Neural progenitor cell (in vitro differentiated cells): ENCODE measurements at regions not wholly inside any gene's neighbourhood (a gene's known extent, or its start where the extent isn't known, plus 50 kb on each side); places are given as distances from the start of the nearest gene placed in this dataset.

Source experiments
- DNase-seq: peaks from one replicate; pipeline ENCODE4 v3.0.0-alpha.2; 2016; ENCODE audit warnings: low spot score
- H2AFZ ChIP-seq: fragments of 200-600 bp; sonication (generic); replicated peaks from 2 replicates; pipeline ENCODE4 v1.6.1; 2016; ENCODE audit warnings: antibody characterized with exemption
- H3F3A ChIP-seq: fragments of 200-600 bp; sonication (generic); 2 replicates; pipeline ENCODE4 v1.6.1; 2016; ENCODE audit warnings: antibody characterized with exemption, low read depth
- H3K27ac ChIP-seq: fragments of 200-600 bp; sonication (generic); 2 replicates; pipeline ENCODE4 v1.5.1; 2016; ENCODE audit warnings: mild to moderate bottlenecking
- H3K27me3 ChIP-seq: fragments of 200-600 bp; sonication (generic); 2 replicates; pipeline ENCODE4 v1.6.1; 2016; ENCODE audit warnings: mild to moderate bottlenecking, moderate library complexity
- H3K36me3 ChIP-seq: fragments of 200-600 bp; sonication (generic); 2 replicates; pipeline ENCODE4 v1.5.1; 2016
- H3K4me1 ChIP-seq: fragments of 200-600 bp; sonication (generic); 2 replicates; pipeline ENCODE4 v1.6.1; 2016; ENCODE audit warnings: mixed run types
- H3K4me2 ChIP-seq: fragments of 200-600 bp; sonication (generic); 2 replicates; pipeline ENCODE4 v1.6.1; 2016
- H3K4me3 ChIP-seq: fragments of 200-600 bp; sonication (generic); 2 replicates; pipeline ENCODE4 v1.5.1; 2016
- H3K79me2 ChIP-seq: fragments of 200-600 bp; sonication (generic); 2 replicates; pipeline ENCODE4 v1.6.1; 2016; ENCODE audit warnings: low read depth
- H3K9ac ChIP-seq: fragments of 200-600 bp; sonication (generic); 2 replicates; pipeline ENCODE4 v1.6.1; 2016
- H3K9me3 ChIP-seq: fragments of 200-600 bp; sonication (generic); 2 replicates; pipeline ENCODE4 v1.5.1; 2016; ENCODE audit warnings: low read depth
- H4K20me1 ChIP-seq: fragments of 200-600 bp; sonication (generic); 2 replicates; pipeline ENCODE4 v1.6.1; 2016; ENCODE audit warnings: low read depth
- H3K27ac Mint-ChIP-seq: 3 replicates; pipeline ENCODE4 v1.8.0; 2021; ENCODE audit warnings: mixed read lengths
- H3K27me3 Mint-ChIP-seq: 2 replicates; pipeline ENCODE4 v1.8.0; 2022; ENCODE audit warnings: low read depth, mild to moderate bottlenecking, inconsistent platforms, moderate library complexity, mixed read lengths; ENCODE audit not compliant: insufficient read depth
- H3K36me3 Mint-ChIP-seq: 3 replicates; pipeline ENCODE4 v1.8.0; 2021; ENCODE audit warnings: mixed read lengths
- H3K4me1 Mint-ChIP-seq: 3 replicates; pipeline ENCODE4 v1.8.0; 2021; ENCODE audit warnings: mixed read lengths
- H3K4me3 Mint-ChIP-seq: 3 replicates; pipeline ENCODE4 v1.8.0; 2021; ENCODE audit warnings: mild to moderate bottlenecking, moderate library complexity, mixed read lengths
- H3K9me3 Mint-ChIP-seq: 3 replicates; pipeline ENCODE4 v1.8.0; 2020; ENCODE audit warnings: mixed read lengths
- CTCF ChIP-seq: fragments of 200-600 bp; sonication (generic); IDR thresholded peaks from 2 replicates; pipeline ENCODE4 v1.5.1; 2017; ENCODE audit warnings: antibody characterized with exemption, mild to moderate bottlenecking
- EZH2 ChIP-seq: fragments of 200-600 bp; sonication (generic); IDR thresholded peaks from 2 replicates; pipeline ENCODE4 v1.6.1; 2017; ENCODE audit warnings: antibody characterized with exemption, mild to moderate bottlenecking, moderate library complexity
- EZH2phosphoT487 ChIP-seq: fragments of 200-600 bp; sonication (generic); IDR thresholded peaks from 2 replicates; pipeline ENCODE4 v1.6.1; 2017; ENCODE audit warnings: antibody characterized with exemption

GRCh38 chr5:53178830-53179229, 69.3 kb upstream of the MOCS2 start:
- H3K27ac Mint-ChIP-seq: no peak overlapping the region
- H3K4me3 Mint-ChIP-seq: no peak overlapping the region
- H3K4me1 Mint-ChIP-seq: no peaks in the 10 kb centered on the region
- H3K9ac ChIP-seq: no peak overlapping the region
- H3K4me2 ChIP-seq: no peak overlapping the region
- H3K27me3 ChIP-seq: no peaks in the 10 kb centered on the region
- no peak overlapping the region for H3K4me3 ChIP-seq
- H3K9me3 Mint-ChIP-seq: peaks cover 3% of the 10 kb centered on the region
- no peaks in the 10 kb centered on the region for H3K36me3 ChIP-seq
- no peaks in the 10 kb centered on the region for H4K20me1 ChIP-seq
- H3K27ac ChIP-seq: no peak overlapping the region
- H3K27me3 Mint-ChIP-seq: no peaks in the 10 kb centered on the region
- no peak for DNase-seq
- H3K9me3 ChIP-seq: no peaks in the 10 kb centered on the region
- H2AFZ ChIP-seq: no peak overlapping the region
- H3K79me2 ChIP-seq: no peaks in the 10 kb centered on the region
- no peaks in the 10 kb centered on the region for H3K4me1 ChIP-seq
- no peaks in the 10 kb centered on the region for H3F3A ChIP-seq
- H3K36me3 Mint-ChIP-seq: no peaks in the 10 kb centered on the region
- no peak for TF ChIP-seq CTCF
- TF ChIP-seq EZH2: no peak
- TF ChIP-seq EZH2phosphoT487: no peak

- Histone ChIP-seq H3K27me3 (no peaks in the 10 kb centered on the region), H3K4me3 (no peak overlapping the region), H2AFZ (no peak overlapping the region), H3K4me1 (no peaks in the 10 kb centered on the region), H3K79me2 (no peaks in the 10 kb centered on the region), H3K27ac (no peak overlapping the region), H3K9ac (no peak overlapping the region), H3F3A (no peaks in the 10 kb centered on the region), H3K9me3 (no peaks in the 10 kb centered on the region), H3K4me2 (no peak overlapping the region), H3K36me3 (no peaks in the 10 kb centered on the region), H4K20me1 (no peaks in the 10 kb centered on the region)
- H3K36me3 Mint-ChIP-seq: no peaks in the 10 kb centered on the region
- H3K4me3 Mint-ChIP-seq: no peak overlapping the region
- no peaks in the 10 kb centered on the region for H3K27me3 Mint-ChIP-seq
- no peak for DNase-seq
- TF ChIP-seq CTCF: no peak
- TF ChIP-seq EZH2: no peak
- no peak for TF ChIP-seq EZH2phosphoT487
- peaks cover 3% of the 10 kb centered on the region for H3K9me3 Mint-ChIP-seq
- H3K27ac Mint-ChIP-seq: no peak overlapping the region
- H3K4me1 Mint-ChIP-seq: no peaks in the 10 kb centered on the region
Observed at GRCh38 chr5:53179691-53180090, 70.1 kb upstream of the MOCS2 start.

- Histone ChIP-seq H2AFZ (no peak overlapping the region), H3K79me2 (no peaks in the 10 kb centered on the region), H4K20me1 (no peaks in the 10 kb centered on the region), H3K27ac (no peak overlapping the region), H3K4me1 (no peaks in the 10 kb centered on the region), H3K4me3 (no peak overlapping the region), H3K9ac (no peak overlapping the region), H3F3A (no peaks in the 10 kb centered on the region), H3K36me3 (no peaks in the 10 kb centered on the region), H3K4me2 (no peak overlapping the region), H3K27me3 (no peaks in the 10 kb centered on the region), H3K9me3 (no peaks in the 10 kb centered on the region)
- TF ChIP-seq CTCF: no peak
- TF ChIP-seq EZH2phosphoT487: no peak
- no peak for TF ChIP-seq EZH2
- Mint-ChIP-seq H3K36me3 (no peaks in the 10 kb centered on the region), H3K9me3 (peaks cover under 1% of the 10 kb centered on the region), H3K4me3 (no peak overlapping the region), H3K27me3 (no peaks in the 10 kb centered on the region), H3K27ac (no peak overlapping the region), H3K4me1 (no peaks in the 10 kb centered on the region)
- DNase-seq: no peak
Observed at GRCh38 chr5:53180538-53180937, 71.0 kb upstream of the MOCS2 start.

GRCh38 chr5:53180991-53181390, 71.4 kb upstream of the MOCS2 start:
- no peaks in the 10 kb centered on the region for H3K27me3 Mint-ChIP-seq
- Histone ChIP-seq H3K4me2 (no peak overlapping the region), H4K20me1 (no peaks in the 10 kb centered on the region), H3K9ac (no peak overlapping the region), H3K27me3 (no peaks in the 10 kb centered on the region), H2AFZ (no peak overlapping the region), H3K4me3 (no peak overlapping the region), H3K79me2 (no peaks in the 10 kb centered on the region), H3K9me3 (no peaks in the 10 kb centered on the region), H3K27ac (no peak overlapping the region), H3K36me3 (no peaks in the 10 kb centered on the region), H3F3A (no peaks in the 10 kb centered on the region), H3K4me1 (no peaks in the 10 kb centered on the region)
- no peaks in the 10 kb centered on the region for H3K36me3 Mint-ChIP-seq
- no peak overlapping the region for H3K27ac Mint-ChIP-seq
- DNase-seq: no peak
- H3K4me1 Mint-ChIP-seq: no peaks in the 10 kb centered on the region
- no peak for TF ChIP-seq EZH2phosphoT487
- TF ChIP-seq EZH2: no peak
- TF ChIP-seq CTCF: no peak
- no peak overlapping the region for H3K4me3 Mint-ChIP-seq
- no peaks in the 10 kb centered on the region for H3K9me3 Mint-ChIP-seq
